ENCODE measurements at regions not wholly inside any gene's neighbourhood (a gene's known extent, or its start where the extent isn't known, plus 50 kb on each side); places are given as distances from the start of the nearest gene placed in this dataset.
"Not testable (repeated sequence)": the region's sequence is repeated elsewhere in the genome, so short reads cannot be mapped to it uniquely, and the experiment has no call there.

DNA sequence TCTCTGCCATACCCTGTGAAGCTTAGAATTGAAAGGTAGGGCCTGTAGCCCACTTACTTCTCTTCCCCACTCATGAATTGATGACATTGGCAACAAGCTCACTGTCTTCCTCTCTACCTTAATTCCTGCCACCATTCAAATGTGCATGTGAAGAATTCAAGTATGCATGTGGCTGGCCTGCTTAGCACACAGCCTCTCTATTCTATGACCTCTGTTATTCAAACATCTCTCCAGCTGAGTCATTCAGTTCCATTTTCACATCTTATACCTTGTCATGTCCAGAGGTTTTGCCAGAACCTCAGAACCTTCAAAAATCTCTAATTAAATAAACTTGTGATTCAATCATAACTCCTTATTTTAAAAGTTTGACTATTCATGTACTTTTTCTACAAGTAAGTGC, 114.7 kb upstream of the MAN2A1 start:
- no peak for DNase-seq

DNA sequence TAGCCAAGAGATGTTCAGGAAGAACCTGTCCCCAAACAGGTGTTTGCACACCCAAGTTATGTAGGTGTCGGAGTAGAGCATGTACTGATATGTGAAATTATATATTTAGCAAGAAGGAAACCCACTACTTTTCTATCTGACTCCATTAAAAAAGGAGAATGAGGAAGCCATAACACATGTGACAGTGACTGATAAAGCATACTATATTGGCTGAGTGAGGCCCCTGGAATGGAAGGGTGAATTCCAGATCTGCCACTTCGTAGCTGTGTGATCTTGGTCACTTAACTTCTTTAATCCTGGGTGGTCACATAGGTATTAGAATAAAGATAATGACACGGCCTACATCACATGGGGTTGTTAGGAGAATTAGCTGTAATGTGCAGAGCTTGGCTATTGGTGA, 116.0 kb upstream of the MAN2A1 start:
- DNase-seq = no peak

DNA sequence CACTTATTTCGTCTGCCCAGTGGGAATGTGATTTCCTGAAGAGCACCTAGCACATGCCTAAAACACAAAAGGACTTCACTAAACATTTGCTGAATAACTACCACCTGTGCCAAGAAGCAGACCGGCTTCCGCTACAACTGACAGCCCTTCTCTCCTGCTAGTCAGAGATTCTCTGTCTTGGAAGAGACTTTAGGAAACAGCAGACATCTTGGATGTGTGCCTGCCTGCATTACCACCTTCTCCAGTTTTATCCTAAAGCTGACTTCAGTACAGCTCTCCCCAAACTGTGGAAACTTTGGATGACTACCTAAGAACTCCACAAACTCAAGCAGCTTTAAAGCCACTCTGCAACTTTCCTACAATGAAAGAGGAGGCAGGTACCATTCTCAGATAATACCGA, 116.5 kb upstream of the MAN2A1 start:
- no peak for DNase-seq

DNA sequence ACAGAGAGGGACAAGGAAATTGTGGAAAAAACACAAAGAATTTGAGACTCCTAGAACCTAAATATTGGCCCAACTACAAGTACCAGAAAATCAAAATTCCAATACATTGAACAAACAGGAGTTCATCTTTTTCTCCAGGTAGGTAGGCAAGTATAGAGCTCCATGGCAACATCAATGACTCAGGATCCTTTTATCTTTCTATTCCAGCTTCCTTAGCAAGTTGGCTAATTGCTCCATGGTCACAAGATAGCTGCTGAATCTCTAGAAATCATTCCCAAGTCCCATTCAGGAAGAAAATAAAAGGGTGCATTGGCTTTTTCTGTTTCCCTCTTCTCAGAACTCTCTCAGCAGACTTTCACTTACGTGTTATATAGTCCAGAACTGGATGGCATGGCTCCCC, 117.9 kb upstream of the MAN2A1 start:
- DNase-seq = no peak

DNA sequence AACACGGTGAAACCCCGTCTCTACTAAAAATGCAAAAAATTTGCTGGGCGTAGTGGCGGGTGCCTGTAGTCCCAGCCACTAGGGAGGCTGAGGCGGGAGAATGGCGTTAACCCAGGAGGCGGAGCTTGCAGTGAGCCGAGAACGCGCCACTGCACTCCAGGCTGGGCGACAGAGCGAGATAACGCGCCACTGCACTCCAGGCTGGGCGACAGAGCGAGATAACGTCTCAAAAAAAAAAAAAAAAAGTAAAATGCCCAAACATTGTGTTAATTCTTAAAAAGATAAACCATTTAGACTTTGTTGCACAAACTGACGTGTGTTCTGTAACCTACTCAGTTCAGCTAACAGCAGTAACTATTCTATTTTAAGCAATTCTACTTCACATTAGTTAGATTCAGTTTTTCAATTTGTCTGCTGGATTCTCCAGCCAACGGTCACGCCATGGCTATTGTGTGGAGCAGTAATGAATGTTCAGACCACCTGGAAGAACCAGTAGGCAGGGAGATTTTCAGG, 119.3 kb upstream of the MAN2A1 start:
- no peak for DNase-seq

DNA sequence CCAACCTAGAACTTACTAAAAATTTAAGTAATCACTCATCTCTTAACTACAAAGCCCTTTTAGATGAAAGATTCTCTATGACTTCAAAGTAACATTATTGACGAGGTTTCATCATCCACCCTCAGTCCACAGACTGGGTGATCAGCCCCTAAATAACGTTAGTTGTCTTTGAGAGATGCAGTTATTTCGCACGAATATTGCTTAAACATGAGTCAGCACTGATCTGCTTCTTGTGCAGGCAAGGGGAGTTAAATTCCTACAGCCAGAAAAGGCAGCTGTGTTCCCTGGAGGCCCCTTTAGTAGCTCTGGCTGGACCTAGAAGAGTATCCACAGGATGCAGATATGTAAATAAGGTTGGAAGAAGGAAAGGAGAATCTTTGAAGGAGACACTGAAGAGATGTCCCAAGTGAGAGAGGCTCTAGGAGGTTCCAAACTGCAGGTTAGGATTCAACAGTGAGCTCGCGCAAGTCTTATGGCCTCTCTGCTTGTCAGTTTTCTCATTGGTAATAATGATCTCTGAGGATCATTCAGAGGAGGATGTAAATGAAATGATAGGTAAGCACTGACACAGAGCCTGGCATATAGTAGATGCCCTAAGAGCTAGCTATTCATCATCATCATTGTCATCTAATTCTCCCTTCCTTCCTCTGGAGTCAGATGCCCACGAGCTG, 122.2 kb upstream of the MAN2A1 start:
- DNase-seq = no peak

DNA sequence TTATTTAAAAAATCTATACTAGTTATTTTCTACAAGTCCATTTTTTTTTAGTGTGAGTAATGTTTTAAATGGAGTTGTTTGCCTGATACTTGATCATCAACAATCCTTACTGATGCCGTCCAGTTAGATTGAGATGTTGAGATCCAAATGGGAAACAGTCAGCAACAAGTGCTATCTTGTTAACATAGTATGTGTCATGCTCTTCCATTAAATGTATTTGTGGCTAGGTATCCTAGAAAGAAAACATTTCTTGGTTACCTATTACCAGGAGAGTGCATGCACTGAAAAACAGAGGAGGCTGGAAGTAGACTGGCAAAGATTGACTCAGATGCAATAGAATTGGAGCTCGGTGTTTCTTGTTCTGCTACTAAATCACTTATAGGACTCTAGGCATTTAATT, 123.4 kb upstream of the MAN2A1 start:
- no peak for DNase-seq

DNA sequence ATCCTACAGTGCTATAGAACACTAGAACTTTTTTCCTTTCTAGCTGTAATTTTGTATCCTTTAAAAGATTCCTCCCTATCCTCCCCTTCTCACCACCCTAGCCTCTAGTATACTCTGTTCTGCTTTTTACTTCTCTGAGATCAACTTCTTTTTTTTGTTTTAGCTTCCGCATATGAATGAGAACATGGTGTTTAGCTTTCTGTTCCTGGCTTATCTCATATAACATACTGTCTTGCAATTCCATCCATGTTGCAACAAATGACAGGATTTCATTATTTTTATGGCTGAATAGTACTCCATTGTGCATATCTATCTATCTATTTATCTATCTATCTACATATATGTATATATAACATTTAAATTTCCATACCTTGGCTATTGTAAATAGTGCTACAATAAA, 126.0 kb upstream of the MAN2A1 start:
- DNase-seq = no peak

DNA sequence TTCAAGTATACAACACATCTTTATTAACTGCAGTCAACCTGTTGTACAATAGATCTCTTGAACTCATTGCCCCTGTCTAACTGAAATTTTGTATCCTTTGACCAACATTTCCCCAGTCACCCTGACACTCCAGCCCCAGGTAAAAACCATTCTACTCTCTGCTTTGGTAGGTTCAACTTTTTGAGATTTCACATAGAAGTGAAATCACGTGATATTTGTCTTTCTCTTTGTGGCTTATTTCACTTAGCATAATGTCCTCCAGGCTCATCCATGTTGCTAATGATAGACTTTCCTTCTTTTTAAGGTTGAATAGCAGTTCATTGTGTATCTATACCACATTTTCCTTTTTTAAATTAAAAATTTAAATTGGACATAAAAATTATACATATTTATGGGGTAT, 126.5 kb upstream of the MAN2A1 start:
- DNase-seq = no peak

DNA sequence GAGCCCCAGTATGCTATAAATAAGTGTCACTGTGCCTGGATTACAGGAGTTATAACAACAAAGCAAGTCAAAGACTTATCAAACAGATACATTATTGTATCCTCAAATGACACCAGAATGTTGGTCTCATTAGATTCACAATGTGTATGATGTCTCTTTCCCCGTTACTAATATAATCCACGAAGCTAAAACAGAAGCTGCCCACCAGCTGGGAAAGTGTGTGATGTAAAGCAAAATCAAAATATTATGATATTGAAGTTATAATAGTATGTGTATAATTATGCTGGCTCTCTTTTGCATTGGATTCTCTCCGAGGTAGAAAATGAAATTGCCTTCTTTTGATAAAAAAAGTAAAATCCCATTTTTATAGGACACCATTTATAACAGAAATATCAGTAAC, 127.3 kb upstream of the MAN2A1 start:
- no peak for DNase-seq

DNA sequence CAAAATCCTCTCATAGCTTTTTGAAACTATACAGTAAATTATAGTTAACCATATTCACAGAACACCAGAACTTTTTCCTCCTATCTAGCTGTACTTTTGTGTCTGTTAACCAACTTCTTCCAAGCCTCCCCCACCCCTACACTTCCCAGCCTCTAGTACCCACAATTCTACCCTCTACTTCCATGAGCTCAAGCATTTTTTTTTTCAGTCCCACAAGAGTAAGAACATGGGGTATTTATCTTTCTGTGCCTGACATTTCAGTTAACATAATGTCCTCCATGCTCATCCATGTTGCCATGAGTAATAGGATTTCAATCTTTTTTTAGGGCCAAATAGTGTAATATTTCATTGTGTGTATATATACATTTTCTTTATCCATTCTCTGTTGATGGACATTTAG, 128.3 kb upstream of the MAN2A1 start:
- DNase-seq = no peak

DNA sequence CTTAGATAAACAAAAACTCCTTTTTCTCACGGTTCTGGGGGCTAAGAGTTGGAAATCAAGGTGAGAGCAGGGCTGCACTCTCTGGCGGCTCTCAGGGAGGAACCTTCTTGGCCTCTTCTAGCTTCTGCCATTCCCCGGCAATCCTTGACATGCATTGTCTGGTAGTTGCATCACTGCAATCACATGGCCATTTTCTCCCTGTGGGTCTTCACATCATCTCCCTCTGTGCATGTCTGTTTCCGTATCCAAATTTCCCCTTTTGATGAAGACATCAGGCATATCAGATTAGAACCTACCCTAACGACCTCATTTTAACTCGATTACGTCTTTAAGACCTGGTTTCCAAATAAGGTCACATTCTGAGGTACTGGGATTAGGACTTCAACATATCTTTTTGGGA, 129.2 kb upstream of the MAN2A1 start:
- no peak for DNase-seq

DNA sequence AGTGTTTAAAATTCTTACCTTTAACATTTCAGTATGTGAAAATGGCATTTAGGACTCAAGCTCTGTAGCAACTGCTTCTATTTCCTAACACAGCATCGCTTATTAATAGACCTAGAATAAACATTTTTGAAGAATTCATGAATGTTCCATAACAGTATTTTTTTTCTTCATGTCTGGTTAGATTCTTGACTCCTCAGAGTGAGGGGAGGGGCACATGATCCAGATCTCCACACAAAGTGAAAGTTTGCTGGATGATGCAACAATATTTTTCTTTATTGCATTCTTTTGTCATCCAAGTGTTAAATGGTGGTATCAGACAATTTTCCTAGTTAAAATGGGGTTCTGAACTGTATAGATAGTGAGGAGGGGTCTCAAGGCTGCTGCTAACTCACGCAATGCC, 130.8 kb upstream of the MAN2A1 start:
- DNase-seq = no peak

DNA sequence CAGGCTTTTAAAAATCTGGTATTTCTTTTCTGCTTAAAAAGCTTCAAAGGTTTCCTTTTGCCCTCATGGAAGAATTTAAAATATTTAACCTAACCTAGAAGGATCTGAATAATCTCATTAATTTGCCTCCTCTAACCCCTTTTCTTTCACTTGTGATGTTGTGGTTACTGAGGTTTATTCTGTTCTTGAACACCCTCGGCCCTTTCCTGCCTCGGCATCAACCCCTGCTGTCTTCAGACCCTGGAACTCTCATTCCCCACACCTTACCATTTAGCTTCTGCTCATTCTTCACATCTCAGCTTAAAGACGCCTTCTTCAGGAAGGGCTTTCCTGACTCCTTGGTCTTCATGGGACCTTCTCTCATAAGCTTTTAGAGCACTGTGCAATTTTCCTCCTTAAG, 131.4 kb upstream of the MAN2A1 start:
- no peak for DNase-seq

DNA sequence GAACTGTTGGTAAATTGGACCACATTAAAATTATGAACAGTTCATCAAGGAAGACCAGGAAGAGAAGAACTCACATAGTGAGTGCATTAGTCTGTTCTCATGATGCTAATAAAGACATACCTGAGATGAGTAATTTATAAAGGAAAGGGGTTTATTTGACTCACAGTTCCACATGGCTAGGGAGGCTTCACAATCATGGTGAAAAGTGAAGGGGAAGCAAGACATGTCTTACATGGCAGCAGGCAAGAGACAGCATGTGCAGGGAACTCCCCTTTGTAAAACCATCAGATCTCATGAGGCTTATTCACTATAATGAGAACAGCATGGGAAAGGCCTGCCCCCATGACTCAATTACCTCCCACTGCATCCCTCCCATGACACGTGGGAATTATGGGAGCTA, 135.9 kb upstream of the MAN2A1 start:
- DNase-seq = no peak

DNA sequence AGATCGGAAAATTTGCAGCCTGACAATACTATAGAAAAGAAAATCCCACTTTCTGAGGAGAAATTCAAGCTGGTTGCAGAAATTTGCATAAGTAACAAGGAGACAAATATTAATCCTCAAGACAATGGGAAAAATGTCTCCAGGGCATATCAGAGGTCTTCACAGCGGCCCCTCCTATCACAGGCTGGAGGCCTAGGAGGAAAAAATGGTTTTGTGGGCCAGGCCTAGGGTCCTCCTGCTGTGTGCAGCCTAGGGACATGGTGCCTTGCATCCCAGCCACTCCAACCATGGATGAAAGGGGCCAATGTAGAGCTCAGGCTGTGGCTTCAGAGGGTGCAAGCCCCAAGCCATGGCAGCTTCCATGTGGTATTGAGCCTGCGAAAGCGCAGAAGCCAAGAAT, 138.5 kb upstream of the MAN2A1 start:
- not testable (repeated sequence) for DNase-seq

DNA sequence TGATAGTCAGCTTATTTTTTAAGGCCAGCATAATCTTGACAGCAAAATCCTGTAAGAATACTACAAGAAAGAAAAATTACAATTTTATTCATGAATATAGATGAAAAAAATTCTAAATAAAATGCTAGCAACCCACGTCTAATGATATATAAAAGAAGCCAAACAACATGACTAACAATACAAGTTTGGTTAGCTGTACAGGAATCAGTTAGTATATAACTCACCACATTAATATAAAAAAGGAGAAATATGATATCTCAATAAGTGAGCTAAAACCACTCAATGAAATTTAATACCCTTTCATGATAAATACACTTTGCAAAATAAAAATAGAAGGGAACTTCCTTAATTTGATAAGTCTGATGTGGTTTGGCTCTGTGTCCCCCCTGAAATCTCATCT, 139.7 kb upstream of the MAN2A1 start:
- no peak for DNase-seq

DNA sequence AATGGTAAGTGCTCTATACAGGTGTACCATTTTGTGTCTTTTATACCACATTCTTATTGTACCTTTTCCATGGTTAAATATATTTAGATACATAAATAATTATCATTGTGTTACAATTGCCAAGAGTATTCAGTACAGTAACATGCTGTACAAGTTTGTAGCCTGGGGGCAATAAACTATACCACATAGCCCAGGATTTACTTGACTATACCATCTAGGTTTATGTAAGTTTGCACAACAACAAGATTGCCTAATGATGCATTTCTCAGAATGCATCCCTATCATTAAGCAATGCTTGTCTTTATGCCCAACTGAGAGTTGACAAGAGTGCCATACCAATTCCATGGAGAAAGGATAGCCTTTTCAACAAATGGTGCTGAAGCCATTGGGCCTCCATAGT, 136.7 kb upstream of the PJA2 start:
- DNase-seq = no peak

DNA sequence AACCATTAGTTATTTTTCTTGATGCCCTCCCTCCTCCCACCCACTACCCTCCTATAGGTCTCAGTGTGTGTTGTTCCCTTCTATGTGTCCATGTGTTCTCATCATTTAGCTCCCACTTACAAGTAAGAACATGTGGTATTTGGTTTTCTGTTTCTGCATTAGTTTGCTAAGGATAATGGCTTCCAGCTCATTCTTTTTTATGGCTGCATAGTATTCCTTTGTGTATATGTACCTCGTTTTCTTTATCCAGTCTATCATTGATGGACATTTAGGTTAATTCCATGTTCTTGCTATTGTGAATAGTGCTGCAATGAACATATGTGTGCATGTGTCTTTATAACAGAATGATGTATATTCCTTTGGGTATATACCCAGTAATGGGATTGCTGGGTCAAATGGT, 135.1 kb upstream of the PJA2 start:
- DNase-seq = not testable (repeated sequence)

DNA sequence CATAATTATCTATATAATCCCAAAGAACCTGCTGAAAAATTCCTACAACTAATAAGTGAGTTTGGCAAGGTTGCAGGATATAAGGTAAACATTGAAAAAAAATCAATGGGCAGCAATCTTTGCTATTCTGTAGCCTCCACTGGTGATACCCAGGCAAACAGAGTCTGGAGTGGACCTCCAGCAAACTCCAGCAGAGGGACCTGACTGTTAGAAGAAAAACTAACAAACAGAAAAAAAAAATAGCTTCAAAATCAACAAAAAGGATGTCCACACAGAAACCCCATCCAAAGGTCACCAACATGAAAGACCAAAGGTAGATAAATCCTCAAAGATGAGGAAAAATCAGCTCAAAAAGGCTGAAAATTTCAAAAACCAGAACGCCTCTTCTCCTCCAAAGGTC, 128.9 kb upstream of the PJA2 start:
- not testable (repeated sequence) for DNase-seq

DNA sequence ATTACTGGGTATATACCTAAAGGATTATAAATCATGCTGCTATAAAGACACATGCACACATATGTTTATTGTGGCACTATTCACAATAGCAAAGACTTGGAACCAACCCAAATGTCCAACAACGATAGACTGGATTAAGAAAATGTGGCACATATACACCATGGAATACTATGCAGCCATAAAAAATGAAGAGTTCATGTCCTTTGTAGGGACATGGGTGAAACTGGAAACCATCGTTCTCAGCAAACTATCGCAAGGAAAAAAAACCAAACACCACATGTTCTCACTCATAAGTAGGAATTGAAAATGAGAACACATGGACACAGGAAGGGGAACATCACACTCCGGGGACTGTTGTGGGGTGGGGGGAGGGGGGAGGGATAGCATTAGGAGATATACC, 125.3 kb upstream of the PJA2 start:
- not testable (repeated sequence) for DNase-seq

DNA sequence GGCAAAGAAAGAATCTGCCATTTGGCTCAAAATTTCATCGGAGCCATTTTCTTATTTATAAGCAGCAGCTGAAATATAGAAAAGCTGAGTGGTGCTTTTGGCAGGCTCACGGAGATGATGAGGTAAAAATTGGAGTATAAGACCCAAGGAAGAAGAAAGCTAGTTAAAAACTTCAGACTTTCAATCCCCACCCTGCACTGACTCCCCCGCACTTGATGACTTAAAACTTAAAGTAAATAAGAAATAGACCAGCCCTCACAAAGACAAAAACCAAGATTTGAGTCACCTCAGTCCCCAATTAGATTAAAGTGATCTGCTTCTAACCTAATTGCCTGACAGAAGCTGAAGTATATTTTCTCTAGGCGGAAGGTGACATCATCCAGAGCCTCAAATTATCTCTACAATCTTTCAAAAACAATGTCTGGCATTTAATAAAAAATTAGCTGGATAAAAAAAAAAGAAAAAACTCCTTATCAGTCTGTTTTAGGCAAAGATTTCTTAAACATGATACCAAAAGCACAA, 124.0 kb upstream of the PJA2 start:
- DNase-seq = no peak

DNA sequence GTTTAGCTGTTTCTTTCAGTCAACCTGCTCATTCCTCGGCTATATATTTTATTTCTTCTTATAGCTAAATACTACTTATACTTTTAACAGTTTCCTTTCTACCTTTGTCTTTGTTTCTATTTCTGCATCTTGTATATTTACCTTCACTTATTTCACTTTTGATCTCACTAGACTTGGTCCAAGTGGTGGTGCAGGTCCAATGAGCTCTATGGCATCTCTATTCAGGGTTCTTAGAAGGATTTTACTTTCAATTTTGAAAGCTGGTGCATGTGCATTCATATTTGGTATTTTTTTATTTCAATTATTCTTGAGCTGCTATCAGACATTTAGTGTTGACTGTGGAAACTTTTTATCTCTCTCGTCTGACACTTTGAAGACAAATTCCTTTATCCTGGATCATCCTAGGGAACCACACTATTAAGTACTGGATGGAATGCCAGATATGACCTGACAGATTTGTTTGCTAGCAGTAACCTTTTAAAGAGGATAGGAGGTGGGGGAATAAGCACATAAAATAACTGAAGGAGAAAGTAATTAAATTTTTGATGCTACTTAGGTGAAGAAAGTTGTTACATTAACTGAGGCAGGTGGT, 123.1 kb upstream of the PJA2 start:
- DNase-seq = no peak

DNA sequence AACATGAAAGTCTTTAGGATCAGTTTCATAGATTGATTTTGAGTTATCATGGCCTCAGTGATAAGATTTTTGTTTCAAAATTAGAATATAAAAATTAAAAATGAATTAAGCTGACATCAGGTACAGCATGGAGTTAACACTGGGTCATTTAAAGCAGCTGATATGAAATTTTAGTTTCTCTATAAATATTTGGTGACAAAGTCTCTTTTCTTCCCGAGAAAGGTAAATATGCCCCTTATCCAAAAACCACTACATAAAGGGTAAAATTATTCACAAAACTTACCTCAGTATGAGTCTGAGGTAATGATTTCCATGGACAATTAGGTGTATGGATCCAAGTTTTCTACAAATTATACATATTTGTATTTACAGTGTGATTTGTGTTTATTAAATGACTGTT, 121.5 kb upstream of the PJA2 start:
- DNase-seq = no peak

DNA sequence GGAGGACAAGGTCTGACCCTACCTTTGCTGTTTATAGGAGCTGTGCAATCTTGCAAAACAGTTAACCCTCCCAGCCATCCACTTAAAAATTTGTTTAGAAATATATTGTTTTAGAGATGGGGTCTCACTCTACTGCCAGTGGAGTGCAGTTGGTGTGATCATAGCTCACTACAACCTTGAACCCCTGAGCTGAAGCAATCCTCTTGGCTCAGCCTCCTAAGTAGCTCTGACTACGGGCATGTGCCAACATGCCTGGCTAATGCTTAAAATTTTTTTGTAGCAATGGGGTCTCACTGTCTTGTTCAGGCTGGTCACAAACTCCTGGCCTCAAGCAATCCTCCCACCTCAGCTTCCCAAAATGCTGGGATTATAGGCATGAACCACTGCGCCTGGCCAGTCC, 120.2 kb upstream of the PJA2 start:
- no peak for DNase-seq

Measured in bone marrow (tissue), 2 donors.